ENCODE measurements at regions not wholly inside any gene's neighbourhood (a gene's known extent, or its start where the extent isn't known, plus 50 kb on each side); places are given as distances from the start of the nearest gene placed in this dataset.

GRCh38 chr6:21375151-21376116 lies 218.1 kb upstream of the SOX4 start:
- intact Hi-C loops (cut with micrococcal nuclease) = no loop called here

- intact Hi-C loops (cut with micrococcal nuclease) = no loop called here
Measured at GRCh38 chr6:21377356-21377755, 216.2 kb upstream of the SOX4 start.

DNA sequence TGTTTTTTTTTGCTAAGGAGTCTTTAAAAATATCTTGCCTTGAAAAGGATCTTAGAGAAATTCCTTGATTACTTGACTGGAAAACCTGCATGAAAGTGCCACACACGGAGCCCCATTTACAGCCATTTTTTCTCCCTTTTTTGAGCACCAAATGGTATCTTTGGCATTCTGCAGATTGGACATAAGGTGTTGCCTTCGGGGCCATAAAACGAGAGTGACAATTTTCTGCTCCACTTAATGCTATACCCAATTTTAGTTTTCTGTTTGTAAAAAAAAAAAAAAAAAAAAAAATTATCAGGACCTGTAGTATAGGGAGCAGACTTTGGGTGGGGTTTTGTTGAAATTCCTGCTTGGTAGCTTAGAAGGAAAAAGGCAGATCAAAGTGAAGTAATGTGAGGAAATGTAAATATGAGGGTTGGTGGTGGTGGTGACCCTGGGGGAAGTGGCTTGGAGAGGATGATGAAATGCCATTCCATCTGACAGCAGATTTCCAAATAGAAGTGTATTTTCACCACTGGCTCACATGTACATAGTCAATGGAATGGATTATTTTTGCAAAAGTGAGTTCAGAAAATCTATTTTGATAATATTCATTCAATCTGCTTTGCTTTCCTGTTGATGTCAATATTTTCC lies 212.1 kb upstream of the SOX4 start:
- intact Hi-C loops (cut with micrococcal nuclease) = no loop called here

- intact Hi-C loops (cut with micrococcal nuclease) = no loop called here
Measured at GRCh38 chr6:21382821-21383449, 210.6 kb upstream of the SOX4 start.

DNA sequence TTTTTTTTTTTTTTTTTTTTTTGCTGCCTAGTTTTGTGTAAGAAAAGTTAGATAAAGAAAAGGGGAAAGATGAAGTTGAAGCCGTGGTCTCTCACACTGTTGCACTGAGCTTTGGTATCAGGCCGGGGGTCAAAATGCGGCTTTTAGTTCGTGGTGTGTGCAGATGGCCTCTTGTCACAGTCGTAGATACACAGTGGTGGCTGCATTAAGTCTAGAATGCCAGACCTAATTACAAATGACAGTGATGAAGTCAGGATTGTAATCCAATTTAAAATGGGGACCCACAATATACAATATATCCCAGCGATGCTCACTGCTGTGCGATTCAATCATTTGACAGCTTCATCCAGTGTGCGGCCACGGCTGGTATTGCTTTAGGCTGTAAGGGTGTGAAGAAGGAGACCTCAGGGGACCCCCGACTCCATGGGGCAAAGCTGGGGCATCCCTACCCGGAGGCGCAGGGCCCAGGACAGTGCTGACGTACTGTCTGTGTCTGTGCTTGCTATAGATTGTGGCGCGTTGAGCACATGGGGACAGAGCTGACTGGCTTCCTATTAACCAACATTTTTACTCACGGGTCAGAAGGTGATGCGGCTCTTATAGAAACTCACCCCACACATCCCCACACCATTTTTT lies 210.0 kb upstream of the SOX4 start:
- intact Hi-C loops (cut with micrococcal nuclease) = no loop called here

DNA sequence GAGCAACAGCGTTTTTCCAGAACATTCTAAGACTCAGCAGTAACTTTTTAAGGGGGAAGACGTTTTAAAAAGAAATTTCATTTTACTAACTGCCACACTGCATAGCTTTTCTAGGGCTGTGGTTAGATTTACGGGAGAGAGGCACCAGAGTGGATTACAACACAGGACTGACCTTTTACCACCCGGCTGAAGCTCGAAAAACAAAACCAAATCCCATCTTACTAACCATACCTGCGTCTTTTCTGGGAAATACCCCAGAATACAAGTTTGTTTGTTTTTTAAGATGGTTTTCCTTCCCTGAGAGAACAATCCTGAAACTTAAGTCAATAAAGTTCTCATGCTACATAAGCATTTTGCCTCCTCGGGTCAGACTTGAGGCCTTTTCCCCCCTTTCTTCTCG lies 209.3 kb upstream of the SOX4 start:
- intact Hi-C loops (cut with micrococcal nuclease) = no loop called here

GRCh38 chr6:21386744-21387143 lies 206.8 kb upstream of the SOX4 start:
- intact Hi-C loops (cut with micrococcal nuclease) = no loop called here

DNA sequence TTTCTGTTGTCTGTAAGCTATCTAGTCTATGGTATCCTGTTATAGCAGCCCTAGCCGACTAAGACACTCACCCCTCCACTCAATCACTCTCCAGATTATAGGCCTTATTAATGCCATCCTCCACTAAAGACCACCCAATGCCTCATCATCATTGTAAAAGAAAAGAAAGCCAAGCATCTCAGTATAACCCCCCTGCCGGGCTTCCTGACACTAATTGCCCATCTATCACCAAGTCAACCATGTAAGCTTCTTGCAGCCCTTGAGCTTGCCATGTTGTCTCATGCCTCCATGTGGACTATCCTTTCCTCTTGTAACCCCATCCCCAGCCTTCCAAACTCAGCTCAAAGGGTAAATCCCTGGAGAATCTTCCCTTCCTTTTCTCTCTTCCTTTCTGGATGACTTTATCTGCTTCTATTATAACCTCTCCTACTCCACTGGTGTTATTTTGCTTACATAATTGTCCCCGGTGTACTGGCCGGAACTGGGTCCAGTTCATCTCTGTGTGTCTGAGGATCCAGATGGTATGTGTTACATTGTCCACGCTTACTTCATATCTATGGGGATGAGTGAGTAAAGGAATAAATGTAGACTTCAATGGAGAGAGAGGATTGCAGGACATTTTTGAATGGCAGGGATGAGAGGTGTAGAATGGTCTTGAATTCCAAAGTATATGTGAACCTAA lies 202.9 kb upstream of the SOX4 start:
- intact Hi-C loops (cut with micrococcal nuclease) = no loop called here

DNA sequence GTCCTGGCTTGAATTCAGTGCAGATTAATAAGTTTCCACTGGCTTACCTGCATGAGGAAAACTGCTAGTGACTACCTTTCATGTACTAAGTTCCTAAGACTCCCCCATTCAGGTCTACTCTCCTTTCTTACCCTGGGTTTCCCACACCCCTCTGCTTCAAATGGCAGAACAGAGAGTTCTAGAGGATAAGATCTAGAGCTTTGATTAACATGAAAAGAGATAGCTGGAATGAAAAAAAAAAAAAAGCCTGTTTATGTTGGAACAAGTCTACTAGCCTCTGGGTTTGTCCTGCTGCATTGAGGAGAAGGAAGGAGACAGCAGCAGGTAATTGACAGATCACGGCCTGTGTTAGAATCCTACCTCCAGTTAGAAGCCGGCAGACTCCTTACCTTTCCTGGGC lies 201.4 kb upstream of the SOX4 start:
- intact Hi-C loops (cut with micrococcal nuclease) = no loop called here

GRCh38 chr6:21393441-21394165 lies 199.9 kb upstream of the SOX4 start:
- intact Hi-C loops (cut with micrococcal nuclease) = no loop called here

DNA sequence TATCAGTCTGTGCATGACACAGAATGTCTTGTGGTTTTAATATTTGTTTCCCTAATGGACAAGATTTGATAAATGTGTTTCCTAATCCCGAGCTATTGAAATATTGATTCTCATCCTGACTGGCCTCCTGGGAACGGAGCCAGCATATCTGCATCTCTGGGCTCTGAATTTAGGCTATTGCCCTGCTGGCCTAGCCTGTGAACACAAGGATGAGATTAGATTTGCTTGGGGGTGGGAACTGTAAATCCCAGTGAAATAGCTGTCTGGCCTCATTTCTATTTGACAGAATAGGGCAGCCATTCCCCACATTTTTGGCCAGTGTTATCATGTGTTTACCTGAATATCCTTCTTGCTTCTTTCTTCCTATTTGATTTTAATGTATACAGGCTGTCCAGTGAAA lies 198.4 kb upstream of the SOX4 start:
- intact Hi-C loops (cut with micrococcal nuclease) = no loop called here

DNA sequence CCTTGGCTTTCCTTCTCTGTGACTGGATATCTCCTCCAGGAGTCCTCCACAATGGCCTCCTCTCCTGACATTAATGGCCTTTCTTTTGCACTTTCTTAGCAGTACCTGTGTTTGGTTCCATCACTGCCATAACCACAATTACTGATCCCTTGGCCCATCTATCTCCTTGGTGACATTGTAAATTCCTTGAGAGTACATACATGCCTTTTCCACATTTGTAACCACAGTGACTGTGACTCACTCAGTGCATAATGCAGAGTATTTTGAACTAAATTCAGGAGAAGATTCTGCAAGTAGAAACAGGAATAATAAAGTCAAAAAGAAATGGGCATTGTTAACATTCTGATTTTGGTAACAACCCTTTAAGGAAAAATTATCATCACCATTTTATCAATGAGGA lies 197.2 kb upstream of the SOX4 start:
- intact Hi-C loops (cut with micrococcal nuclease) = no loop called here

GRCh38 chr6:21398741-21399325 lies 194.7 kb upstream of the SOX4 start:
- intact Hi-C loops (cut with micrococcal nuclease) = no loop called here

GRCh38 chr6:21402368-21402767 lies 191.2 kb upstream of the SOX4 start:
- intact Hi-C loops (cut with micrococcal nuclease) = no loop called here

GRCh38 chr6:21404577-21404976 lies 189.0 kb upstream of the SOX4 start:
- intact Hi-C loops (cut with micrococcal nuclease) = no loop called here

DNA sequence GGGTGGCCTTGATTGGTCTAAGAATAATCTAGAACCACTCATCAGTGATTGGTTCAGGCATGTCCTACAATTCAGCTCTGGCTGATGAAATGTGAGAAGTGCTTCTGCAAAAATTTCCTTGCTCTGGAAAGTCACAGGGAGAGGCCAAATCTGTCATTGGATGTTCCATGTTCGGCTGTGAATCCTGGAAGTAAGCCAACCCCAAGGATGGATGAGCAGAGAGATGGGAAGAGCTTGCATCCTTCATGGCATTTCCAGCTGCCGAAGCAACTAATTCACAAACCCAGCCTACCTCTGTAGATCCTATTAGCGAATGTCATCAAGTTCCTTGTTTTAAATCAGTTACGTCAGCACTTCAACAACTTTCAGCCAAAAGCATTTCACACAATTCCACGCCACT lies 187.2 kb upstream of the SOX4 start:
- intact Hi-C loops (cut with micrococcal nuclease) = no loop called here

- intact Hi-C loops (cut with micrococcal nuclease) = no loop called here
Measured at GRCh38 chr6:21409231-21409630, 184.3 kb upstream of the SOX4 start.

DNA sequence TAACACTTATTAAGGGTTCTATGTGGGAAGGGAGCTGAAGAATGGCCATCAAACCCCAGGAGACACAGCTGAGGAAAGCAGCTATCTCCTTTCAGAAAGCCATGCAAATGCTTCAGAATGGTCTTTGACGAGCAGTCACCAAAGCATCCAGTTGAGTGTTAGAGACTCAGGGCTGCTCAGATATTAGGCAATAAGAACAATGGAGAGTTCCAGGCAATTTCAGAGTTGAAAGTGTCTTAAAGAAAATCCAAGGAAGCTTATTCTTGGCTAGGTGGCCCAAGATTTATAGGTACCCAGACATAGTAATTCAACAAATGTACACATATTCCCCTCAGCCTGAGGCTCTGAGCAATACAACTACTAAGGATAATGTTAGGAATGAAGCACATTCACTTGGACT lies 180.1 kb upstream of the SOX4 start:
- intact Hi-C loops (cut with micrococcal nuclease) = no loop called here

GRCh38 chr6:21414065-21414464 lies 179.5 kb upstream of the SOX4 start:
- intact Hi-C loops (cut with micrococcal nuclease) = no loop called here

GRCh38 chr6:21420146-21420878 lies 173.2 kb upstream of the SOX4 start:
- intact Hi-C loops (cut with micrococcal nuclease) = no loop called here
